ENCODE measurements at regions not wholly inside any gene's neighbourhood (a gene's known extent, or its start where the extent isn't known, plus 50 kb on each side); places are given as distances from the start of the nearest gene placed in this dataset.

DNA sequence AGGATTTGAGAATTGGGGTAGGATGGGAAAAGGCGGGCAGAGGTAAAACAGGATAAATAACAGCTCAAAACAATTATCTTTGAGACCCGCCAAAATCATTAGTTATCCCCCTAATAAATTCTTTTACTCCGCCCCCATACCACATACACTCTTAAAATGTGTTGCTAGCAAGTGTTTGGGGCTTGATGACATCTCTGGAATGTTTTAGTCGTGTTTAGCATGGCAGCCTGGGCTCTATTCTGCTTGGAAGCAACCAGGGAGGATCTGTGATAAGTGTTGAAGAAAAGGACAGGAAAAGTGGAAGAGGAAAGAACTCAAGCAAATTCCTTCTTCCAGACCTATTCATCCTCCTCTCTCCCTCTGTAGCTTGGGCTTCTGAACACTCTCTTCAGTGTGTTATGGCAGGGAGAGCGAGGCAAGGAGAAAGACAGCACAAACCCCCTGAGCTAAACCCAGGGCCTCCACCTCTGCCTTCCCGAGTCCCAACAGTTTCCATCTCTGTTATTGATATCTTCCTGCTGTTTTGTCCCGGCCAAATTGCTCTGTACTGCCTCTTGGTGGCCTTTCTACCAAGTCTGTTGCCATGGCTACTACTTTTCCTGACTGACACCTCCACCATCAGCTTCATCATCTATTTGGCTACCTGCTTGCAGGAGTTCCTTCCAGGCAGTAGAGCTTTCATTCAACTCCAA, 135.8 kb downstream of the RPL22L1 start:
- no peak for DNase-seq (ENCODE audit: low read depth in 4 of 4, low spot score in 1 of 4)

DNA sequence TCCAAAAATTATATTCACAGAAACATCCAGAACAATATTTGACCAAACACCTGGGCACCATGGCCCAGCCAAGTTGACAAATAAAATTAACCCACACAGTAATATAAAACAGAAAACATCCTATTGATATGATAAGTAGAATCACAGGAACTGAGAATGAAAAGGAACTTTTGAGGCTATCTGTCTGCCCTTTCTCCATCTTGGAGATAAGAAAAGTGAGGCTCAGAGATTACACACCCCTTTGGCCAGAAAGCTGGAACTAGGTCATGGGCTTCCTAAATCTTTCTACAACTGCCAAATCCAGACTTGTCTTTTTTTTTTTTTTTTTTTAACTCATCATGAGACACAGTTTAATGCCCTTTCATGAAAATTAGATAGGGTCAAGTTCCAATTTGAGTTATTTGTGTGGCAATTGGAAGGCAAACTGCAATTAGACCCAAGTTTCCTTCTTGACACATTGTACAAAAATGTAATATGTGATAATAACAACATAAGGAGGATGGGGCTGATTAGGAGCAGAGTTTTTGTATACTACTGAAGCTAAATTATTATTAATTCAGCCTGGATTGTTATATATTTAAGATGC, 137.2 kb downstream of the RPL22L1 start:
- DNase-seq (ENCODE audit: low read depth in 4 of 4, low spot score in 1 of 4): no peak

DNA sequence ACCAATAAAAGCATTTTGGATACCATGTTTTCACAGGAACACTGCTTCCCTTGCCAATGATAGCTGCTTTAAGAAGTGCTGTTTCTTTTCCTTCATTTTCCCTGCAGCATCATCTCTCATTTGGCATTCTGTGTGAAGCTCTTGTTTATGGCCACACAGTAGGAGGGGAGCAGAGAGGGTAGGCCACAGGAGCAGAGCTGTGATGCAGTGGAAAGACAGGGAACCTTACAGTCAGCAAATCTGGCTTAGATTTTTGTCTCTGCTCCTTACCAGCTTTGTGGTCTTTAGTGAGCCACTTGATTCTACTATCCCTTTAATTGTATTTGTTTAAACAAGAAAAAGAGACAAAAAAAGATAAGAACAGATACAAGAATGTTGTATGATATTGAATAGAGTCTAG, 138.7 kb downstream of the RPL22L1 start:
- no peak for DNase-seq (ENCODE audit: low read depth in 4 of 4, low spot score in 1 of 4)

DNA sequence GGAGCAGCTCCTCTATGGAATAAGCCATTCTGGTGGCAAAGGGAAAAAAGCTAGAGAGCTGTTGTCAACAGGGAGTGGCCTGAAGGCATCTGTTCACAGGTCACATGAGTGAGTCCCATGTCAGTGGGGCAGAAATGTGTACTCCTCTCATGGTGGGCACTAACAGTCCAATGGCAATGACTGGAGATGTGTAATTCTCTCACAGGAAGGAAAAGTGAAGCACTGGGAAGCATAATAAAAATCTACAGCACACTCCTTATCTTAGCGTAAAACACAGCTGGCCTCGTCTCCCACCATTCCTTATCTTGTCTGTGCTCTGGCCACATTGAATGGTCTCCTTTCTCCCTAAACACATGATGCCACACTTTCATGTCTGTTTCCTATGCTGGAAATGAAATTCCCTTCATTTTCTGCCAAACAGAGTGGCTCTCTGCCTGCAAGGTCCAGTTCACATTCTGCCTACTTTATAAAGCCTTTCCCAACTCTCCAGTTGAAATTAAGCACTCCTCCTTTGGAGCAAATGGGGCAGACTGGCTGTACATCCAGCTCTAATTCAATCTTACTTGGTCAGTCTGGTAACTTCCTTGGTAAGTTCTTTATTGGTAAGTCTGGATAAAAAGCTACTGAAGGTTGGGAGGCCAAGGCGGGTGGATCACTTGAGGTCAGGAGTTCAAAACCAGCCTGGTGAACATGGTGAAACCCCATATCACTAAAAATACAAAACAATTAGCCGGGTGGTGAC, 139.8 kb downstream of the RPL22L1 start:
- DNase-seq (ENCODE audit: low read depth in 4 of 4, low spot score in 1 of 4): no peak

DNA sequence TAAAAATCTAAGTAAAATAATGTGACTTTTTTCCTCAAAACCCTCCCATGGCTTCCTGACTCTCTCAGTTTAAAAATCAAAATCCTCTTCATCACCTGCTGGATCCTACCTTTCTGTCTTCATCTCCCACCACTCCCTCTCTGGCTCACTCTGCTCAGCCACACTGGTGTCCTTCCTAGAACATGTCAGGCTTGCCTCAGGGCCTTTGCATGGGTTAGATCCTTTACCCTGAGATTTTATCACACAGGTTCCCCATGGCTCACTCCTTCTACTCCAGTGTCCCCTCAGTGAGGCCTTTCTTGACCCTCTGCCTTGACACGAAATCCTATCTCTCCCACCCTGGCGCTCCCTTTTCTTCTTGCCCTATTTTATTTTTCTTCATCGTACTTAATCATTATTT, 141.8 kb downstream of the RPL22L1 start:
- no peak for DNase-seq (ENCODE audit: low read depth in 4 of 4, low spot score in 1 of 4)

DNA sequence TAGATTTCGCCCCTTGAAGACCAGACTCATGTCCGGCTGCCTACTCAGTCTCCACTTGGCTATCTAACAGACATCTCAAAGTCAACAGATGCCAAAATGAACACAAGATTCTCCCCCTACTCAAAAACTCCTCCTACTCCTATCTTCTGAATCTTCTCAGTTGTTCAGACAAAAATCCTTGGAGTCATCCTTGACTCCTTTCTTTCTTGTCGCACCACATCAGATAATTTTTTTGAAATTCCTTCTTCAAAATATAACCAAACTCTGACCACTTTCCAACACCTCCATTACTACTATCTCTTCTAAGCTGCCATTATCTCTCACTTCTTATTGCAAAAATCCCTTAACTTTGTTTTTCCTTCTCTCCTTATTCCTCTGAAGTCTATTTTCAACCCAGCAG, 141.9 kb upstream of the SLC7A14 start:
- DNase-seq (ENCODE audit: low read depth in 4 of 4, low spot score in 1 of 4): no peak

DNA sequence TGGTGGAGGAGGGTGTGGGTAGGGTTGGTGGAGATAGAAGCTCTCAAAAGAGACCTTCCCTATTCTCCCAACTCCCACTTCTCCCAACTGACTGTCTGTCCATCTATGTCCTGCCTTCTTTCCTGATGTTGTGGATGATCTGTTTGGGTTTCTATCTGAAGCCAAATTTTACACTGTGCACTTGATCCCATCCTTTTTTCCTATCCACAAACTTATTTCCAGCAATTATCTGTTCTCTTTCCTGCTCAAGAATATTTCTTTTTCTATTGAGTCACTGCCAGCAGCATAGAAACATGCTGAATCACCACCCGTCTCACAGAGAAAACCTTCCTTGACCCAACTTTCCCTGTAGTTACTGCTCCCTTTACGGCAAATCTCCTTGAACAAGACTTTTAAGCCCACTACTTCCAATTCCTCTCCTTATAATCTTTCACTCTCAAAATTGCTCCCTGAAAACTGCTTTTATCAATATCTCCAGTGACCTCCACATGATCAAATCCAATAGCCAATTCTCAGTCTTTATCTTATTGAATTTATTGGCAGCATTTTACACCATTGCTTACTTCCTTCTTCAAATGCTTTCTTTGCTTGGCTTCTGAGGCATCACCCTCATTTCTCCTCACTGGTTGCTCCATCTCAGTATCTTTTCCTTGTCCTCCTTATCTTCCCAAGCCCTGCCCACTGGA, 141.2 kb upstream of the SLC7A14 start:
- no peak for DNase-seq (ENCODE audit: low read depth in 4 of 4, low spot score in 1 of 4)

DNA sequence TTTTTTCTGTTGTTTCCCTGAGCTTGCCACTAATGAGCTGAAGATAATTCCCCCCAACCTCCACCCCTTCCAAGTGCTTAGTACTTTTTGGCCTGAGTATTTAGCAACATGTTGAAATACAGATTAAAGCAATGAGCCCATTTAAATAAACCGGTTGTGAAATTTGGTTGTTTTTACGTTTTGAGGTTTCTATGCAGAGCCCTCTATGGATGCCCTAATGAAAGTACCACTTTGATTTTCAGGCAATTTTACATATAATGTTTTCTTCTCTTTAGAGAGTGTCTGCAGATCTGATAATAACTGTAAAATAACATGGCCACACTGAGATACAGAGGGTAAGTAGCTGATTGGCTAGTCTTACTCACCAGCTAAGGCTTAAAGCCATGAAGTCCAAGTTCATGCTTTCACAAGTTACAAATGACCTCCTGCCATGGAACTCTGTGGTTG, 139.4 kb upstream of the SLC7A14 start:
- DNase-seq (ENCODE audit: low read depth in 4 of 4, low spot score in 1 of 4): no peak

DNA sequence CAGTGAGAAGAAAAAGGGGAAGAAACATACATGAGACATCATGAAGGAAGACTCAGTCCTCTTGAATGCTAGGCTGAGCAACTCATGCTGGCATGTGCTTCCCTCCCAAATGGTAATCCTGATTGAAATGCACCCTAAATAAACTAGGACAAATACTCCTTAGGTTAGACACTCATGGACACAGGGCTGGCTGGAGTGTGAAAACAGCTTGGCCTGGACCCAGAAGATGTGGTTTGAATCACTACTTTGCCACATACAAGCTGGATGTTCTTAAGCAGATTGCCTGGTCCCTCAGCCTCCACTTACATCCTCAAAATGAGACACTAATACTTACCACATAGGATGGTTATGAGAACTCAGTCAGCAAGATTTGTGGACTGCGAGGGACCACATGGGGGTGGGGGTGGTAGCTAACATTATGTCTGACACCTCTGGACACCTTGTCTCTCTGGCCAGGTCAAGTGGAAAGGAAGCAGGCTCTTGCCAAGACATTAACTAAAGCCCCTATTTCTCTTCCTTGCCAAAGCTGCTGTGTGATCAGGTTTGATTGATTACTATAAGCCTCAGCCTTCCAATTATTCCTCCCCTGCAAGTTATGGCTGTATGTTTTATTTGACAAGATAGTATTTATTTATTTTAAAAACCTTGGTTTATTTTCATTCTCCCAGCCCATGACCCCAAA, 138.9 kb upstream of the SLC7A14 start:
- DNase-seq (ENCODE audit: low read depth in 4 of 4, low spot score in 1 of 4): no peak

DNA sequence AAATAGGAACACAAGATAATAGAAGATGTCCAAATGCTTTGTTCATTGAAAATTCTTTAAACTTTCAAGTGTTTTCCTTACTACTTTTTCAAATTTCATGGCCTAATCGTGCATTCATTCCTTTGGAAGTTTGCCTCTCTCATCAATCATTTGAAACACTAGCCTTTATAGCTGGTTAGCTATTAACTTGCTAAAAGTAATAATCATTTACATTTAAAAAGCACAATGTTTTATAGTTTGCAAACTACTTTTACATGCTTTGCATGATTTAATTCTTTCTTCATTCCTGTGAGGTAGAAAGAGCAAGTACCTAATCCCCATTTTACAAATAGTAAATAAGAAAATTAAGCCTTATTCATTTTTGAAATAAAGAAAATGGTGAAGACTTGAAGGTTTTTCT, 137.4 kb upstream of the SLC7A14 start:
- DNase-seq (ENCODE audit: low read depth in 4 of 4, low spot score in 1 of 4): no peak

DNA sequence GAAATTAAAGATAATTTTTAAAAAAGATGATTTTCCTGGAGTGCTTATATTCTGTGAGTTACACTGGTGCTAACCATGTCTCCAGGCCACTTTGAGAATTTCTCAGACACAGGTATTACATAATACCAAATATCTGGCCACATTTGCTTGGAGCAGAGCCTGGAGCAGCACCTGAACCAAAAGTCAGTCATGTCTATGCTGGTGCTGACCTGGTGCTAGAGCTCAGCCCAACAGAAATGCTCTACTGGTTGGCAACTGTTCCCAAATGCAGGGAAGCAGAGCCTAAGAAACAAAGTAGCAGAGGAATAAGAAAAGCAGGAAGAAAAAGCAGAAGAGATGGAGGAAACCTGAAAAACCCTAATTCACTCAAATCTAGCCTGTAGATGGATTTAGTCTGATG, 135.7 kb upstream of the SLC7A14 start:
- DNase-seq (ENCODE audit: low read depth in 4 of 4, low spot score in 1 of 4): no peak

DNA sequence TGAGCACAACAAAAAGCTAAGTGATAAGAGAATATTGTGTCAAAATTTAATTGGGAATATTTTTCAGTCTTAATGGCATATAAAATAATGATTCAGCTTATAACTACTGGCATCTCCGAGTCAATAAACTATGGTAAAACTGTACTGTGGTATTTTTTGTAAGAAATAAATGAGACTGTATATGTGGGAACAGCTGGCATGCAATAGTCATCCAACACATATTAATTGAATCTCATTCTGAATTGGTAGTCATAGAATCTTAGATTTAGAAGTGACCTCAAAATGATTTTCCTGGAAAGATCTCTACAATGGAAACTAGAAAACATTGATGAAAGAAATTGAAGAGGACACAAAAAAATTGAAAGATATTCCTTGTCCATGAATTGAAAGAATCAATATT, 133.4 kb upstream of the SLC7A14 start:
- no peak for DNase-seq (ENCODE audit: low read depth in 4 of 4, low spot score in 1 of 4)

DNA sequence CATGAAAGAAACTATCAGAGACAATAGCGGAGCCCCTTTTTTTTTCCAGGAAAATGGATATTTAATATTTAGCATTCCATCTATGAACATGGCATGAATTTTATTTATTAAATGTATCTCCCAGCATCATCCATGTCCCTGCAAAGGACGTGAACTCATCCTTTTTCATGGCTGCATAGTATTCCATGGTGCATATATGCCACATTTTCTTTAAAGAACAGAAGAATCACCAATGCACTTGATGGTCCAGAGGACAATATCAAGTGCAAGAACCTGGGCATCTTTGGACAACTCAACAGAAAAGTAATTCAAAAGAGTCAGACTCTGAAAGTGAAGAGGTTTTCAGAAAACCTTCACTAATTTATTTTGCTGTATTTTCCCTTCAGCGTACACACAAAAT, 133.0 kb upstream of the SLC7A14 start:
- DNase-seq (ENCODE audit: low read depth in 4 of 4, low spot score in 1 of 4): no peak

DNA sequence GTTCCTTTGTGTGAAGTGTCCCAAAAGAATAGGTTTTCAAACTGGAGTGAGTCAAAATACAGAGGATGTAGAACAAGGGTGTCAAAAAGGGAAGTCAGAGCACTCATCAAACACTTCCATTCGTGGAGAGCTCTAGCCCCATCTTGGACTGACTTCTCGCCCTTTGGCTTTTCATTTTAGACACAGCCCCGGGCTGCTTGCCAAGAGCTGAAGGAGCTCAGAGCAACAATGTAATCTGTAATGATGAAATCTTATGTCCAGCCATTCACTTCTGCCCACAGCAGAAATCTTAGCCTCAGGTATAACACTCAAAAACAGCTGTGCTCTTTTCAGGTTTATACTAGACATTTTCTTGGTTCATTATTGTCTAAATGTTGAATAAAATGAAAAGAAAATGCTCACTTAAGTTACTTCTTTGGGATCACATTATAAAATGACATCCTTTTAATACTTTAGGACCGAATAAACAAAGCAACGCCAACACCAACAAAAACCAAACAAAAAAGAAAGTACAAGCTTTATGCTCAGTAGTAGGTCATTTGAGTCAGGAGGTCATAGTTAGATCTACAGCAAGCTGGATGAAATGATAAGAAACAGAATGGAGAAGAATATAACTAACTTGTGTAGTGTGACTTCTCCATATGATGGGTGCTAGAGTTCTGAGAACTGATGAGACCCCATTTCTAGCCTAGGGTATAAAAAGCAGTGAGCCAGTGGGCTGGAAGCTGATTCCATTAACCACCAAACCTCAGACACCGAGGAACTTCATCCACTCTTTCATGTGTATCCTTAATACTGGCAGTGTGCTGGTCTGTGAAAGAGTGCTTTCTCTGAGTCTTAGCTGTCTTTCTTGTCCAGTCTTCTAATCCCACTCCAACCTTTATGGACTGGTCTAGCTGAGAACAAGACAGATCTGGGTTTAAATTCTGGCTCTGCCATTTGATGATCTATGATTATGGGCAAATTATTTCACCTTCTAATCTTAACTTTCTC, 131.8 kb upstream of the SLC7A14 start:
- DNase-seq (ENCODE audit: low read depth in 4 of 4, low spot score in 1 of 4): no peak

DNA sequence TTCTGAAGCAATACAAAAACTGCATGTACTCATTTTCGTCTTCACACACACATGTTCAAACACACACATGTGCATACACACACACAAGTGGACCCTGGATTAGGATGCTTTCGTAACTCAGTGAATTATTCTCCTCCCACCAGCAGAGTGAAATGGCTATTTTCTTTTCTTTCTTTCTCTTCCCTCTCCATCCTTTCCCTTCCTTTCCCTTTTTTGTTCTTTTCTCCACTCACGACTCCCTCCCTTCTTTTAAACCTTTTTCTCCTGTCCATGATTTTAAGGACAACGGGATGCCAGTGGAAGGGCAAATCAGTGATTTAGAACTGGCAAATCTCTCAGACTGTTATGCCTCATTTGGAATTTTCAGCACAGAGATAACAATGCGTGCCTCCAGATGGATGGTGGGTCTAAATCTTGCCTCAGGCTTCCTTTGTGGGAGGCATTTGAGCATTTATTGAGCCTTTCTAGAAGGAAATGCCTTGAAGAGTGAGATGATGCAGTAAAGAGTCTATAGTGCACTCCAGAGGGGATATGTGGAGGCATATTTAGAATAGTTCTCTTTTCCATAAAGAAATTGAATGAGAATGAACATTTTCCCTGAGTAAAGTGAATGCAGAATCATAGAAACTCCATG, 130.4 kb upstream of the SLC7A14 start:
- DNase-seq (ENCODE audit: low read depth in 4 of 4, low spot score in 1 of 4): no peak

DNA sequence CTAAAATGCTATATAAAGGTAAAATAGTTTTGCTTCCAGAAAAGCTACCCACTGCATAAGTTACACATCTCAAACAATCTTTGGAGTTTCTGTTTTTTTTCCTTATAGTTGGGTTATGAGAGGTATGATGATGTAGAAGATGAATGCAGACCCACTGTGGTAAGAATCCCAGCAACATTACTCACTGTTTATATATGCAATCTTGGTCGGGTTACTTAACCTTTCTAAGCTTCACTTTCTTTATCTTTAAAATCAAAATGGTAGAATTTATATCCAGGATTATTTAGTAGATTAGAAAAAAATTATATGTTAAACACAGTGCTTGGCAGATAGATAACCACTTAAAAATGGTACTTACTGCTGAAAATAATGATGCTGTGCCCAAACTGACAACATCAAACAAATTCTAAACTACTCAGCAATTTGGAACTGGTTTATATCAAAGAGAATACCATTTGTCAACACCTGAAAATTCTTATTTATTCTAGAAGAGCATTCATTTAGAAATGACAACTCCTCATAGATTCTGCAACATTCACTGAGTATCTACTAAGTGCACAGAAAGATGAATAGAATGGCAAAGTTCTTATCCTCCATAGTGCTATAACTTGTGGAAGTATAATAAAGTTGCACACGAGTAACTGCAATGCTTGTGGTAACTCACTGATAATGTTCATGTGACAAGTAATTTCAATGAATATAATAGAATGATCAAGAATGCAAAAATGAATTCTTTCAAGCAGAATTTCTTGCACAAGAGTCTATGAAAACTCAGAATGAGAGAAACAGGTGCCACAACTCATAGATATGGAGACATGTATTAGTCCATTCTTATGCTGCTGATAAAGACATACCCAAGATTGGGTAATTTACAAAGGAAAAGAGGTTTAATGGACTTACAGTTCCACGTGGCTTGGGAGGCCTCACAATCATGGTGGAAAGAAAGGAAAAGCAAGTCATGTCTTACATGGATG, 129.0 kb upstream of the SLC7A14 start:
- no peak for DNase-seq (ENCODE audit: low read depth in 4 of 4, low spot score in 1 of 4)

DNA sequence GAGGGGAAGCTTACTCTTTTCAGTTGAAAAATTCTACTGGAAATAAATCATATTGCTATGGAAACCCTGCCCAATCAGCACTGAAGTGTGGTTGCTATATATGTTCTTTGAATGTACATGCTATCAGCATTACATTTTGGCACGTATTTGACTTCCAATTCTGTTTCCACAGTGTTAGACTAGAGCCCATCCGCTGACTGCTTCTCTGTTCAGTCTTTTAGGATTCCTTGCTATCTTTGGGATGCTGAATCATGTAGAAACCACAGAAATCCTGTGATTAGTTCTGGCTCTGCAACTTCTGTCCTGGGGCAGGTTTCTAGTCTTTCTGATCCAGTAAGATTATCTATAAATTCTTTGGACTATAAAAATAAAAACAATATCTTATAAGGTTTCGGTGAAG, 128.2 kb upstream of the SLC7A14 start:
- DNase-seq (ENCODE audit: low read depth in 4 of 4, low spot score in 1 of 4): no peak

DNA sequence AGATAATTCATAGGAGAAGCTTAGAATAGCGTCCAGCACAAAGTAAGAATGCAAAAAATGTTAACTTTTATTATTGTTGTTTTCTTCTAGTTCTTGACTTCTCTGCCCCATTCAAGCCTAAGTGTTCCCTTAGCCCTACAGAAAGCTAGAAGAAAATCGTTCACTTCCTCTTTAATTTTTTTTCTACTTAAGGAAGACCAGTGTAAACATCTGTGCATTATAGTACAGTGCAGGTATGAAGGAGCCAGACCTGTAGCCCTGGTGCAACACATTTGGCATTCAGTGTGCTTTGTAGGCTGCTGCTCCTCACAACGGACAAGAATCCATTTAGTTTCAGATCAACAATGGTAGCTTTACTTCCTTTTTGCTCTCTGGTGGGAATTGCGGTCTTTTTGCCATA, 127.8 kb upstream of the SLC7A14 start:
- DNase-seq (ENCODE audit: low read depth in 4 of 4, low spot score in 1 of 4): no peak

DNA sequence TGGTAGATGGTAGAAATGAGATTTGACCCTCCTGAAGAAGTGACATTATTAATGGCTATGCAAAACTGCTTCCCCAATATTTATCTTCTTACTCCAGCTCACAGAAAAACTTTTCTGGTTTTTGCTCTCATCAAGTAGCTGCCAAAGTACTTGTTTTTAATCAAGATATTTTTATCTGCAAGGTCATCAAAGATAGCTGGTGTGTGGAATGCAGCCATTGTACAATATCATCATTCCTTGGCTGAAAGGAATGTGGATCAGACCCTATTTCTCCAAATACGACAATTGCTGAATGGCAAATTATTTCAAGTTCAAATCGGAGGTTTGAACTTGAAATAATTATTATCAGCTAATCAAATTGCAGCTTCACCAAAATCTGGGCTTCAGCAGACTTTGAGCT, 126.9 kb upstream of the SLC7A14 start:
- no peak for DNase-seq (ENCODE audit: low read depth in 4 of 4, low spot score in 1 of 4)
